Trophoblast cell (in vitro differentiated cells and primary cell): ENCODE measurements at regions not wholly inside any gene's neighbourhood (a gene's known extent, or its start where the extent isn't known, plus 50 kb on each side); places are given as distances from the start of the nearest gene placed in this dataset.

ENCODE experiments used
- DNase-seq, 2 donors: peaks; one replicate each; pipeline ENCODE4 v3.0.0-alpha.2; 2016
- H2AFZ ChIP-seq: 2 replicates; pipeline ENCODE4 v1.6.1; 2013; ENCODE audit warnings: low read length, moderate library complexity, mild to moderate bottlenecking; ENCODE audit not compliant: insufficient read depth, poor library complexity
- H2AK5ac ChIP-seq: 2 replicates; pipeline ENCODE4 v1.6.1; 2013; ENCODE audit warnings: mild to moderate bottlenecking, low read length
- H2BK120ac ChIP-seq: 2 replicates; pipeline ENCODE4 v1.6.1; 2013; ENCODE audit warnings: low read length, mild to moderate bottlenecking, moderate library complexity; ENCODE audit not compliant: insufficient read depth, poor library complexity
- H2BK12ac ChIP-seq: 2 replicates; pipeline ENCODE4 v1.6.1; 2013; ENCODE audit warnings: mild to moderate bottlenecking, low read length, moderate library complexity
- H2BK5ac ChIP-seq: 2 replicates; pipeline ENCODE4 v1.6.1; 2013; ENCODE audit warnings: low read length, low read depth, moderate library complexity, mild to moderate bottlenecking; ENCODE audit not compliant: poor library complexity
- H3K14ac ChIP-seq: 2 replicates; pipeline ENCODE4 v1.6.1; 2013; ENCODE audit warnings: mild to moderate bottlenecking, low read length
- H3K18ac ChIP-seq: 2 replicates; pipeline ENCODE4 v1.6.1; 2013; ENCODE audit warnings: mild to moderate bottlenecking, low read length
- H3K23ac ChIP-seq: 2 replicates; pipeline ENCODE4 v1.6.1; 2013; ENCODE audit warnings: low read length
- H3K27ac ChIP-seq: 2 replicates; pipeline ENCODE4 v1.5.1; 2013; ENCODE audit warnings: low read depth, mild to moderate bottlenecking, inconsistent platforms, low read length, moderate library complexity
- H3K27me3 ChIP-seq: 2 replicates; pipeline ENCODE4 v1.6.1; 2013; ENCODE audit warnings: inconsistent platforms, mild to moderate bottlenecking, low read length, moderate library complexity; ENCODE audit not compliant: insufficient read depth
- H3K36me3 ChIP-seq, 2 experiments: 1 replicate in 1 of 2; 2 replicates in 1 of 2; pipeline ENCODE4 v1.6.1; 2013; ENCODE audit warnings: low read length in 2 of 2, mild to moderate bottlenecking in 2 of 2, moderate library complexity in 1 of 2; ENCODE audit not compliant: insufficient read depth in 2 of 2, control insufficient read depth in 1 of 2
- H3K4ac ChIP-seq: 2 replicates; pipeline ENCODE4 v1.6.1; 2013; ENCODE audit warnings: low read depth, mild to moderate bottlenecking, low read length, moderate library complexity
- H3K4me1 ChIP-seq, 2 experiments: 1 replicate in 1 of 2; 2 replicates in 1 of 2; pipeline ENCODE4 v1.6.1; 2013; ENCODE audit warnings: low read length in 2 of 2, mild to moderate bottlenecking in 2 of 2, moderate library complexity in 1 of 2; ENCODE audit not compliant: insufficient read depth in 2 of 2, control insufficient read depth in 1 of 2
- H3K4me2 ChIP-seq: 2 replicates; pipeline ENCODE4 v1.6.1; 2013; ENCODE audit warnings: inconsistent platforms, mild to moderate bottlenecking, low read length, moderate library complexity
- H3K4me3 ChIP-seq: 2 replicates; pipeline ENCODE4 v1.5.1; 2013; ENCODE audit warnings: mild to moderate bottlenecking, low read depth, low read length, inconsistent platforms
- H3K79me1 ChIP-seq: one replicate; pipeline ENCODE4 v1.6.1; 2013; ENCODE audit warnings: low read length
- H3K79me2 ChIP-seq: 2 replicates; pipeline ENCODE4 v1.6.1; 2013; ENCODE audit warnings: low read length, mild to moderate bottlenecking; ENCODE audit not compliant: control insufficient read depth, insufficient read depth, poor library complexity
- H3K9ac ChIP-seq: 2 replicates; pipeline ENCODE4 v1.6.1; 2013; ENCODE audit warnings: mild to moderate bottlenecking, low read length
- H3K9me3 ChIP-seq: 2 replicates; pipeline ENCODE4 v1.6.1; 2013; ENCODE audit warnings: low read depth, mild to moderate bottlenecking, control low read depth, inconsistent platforms, low read length; ENCODE audit not compliant: insufficient read depth
- H4K12ac ChIP-seq: 2 replicates; pipeline ENCODE4 v1.6.1; 2013; ENCODE audit warnings: low read depth, mild to moderate bottlenecking, low read length, moderate library complexity
- H4K8ac ChIP-seq: 2 replicates; pipeline ENCODE4 v1.6.1; 2013; ENCODE audit warnings: low read depth, mild to moderate bottlenecking, low read length, moderate library complexity
- H4K91ac ChIP-seq: one replicate; pipeline ENCODE4 v1.6.1; 2013; ENCODE audit warnings: low read depth, mild to moderate bottlenecking, low read length, moderate library complexity
- WGBS: extraction: QIAGEN DNeasy Blood & Tissue Kit; methylation state at CpG from one replicate; pipeline ENCODE4 v1.1.7; 2013; ENCODE audit warnings: missing lambda C conversion rate; ENCODE audit not compliant: insufficient read length, insufficient coverage; ENCODE audit errors: extremely low coverage; 5-methylcytosine and 5-hydroxymethylcytosine counted together

- Histone ChIP-seq H2BK120ac (no peak overlapping the region), H3K18ac (no peak overlapping the region), H3K23ac (no peak overlapping the region), H3K79me1 (no peaks in the 10 kb centered on the region), H4K8ac (no peak overlapping the region), H3K9ac (no peak overlapping the region), H3K14ac (no peak overlapping the region), H3K27me3 (peaks cover 2% of the 10 kb centered on the region), H3K4me1 (no peaks in the 10 kb centered on the region), H3K4ac (no peak overlapping the region), H2AFZ (no peak overlapping the region), H3K4me2 (no peak overlapping the region), H3K4me3 (no peak overlapping the region), H2BK5ac (no peak overlapping the region), H3K36me3 (no peaks in the 10 kb centered on the region), H3K9me3 (peaks cover 7% of the 10 kb centered on the region), H2AK5ac (no peak overlapping the region), H2BK12ac (no peak overlapping the region), H4K12ac (no peak overlapping the region), H3K79me2 (no peaks in the 10 kb centered on the region), H4K91ac (no peak overlapping the region), H3K27ac (no peak overlapping the region)
- WGBS: no CpG with 5 or more reads among the region's 2 CpGs
- no peak for DNase-seq
These were observed 105.0 kb upstream of the PPP2R2D start for GRCh38 chr10:131795761-131796160.

DNA sequence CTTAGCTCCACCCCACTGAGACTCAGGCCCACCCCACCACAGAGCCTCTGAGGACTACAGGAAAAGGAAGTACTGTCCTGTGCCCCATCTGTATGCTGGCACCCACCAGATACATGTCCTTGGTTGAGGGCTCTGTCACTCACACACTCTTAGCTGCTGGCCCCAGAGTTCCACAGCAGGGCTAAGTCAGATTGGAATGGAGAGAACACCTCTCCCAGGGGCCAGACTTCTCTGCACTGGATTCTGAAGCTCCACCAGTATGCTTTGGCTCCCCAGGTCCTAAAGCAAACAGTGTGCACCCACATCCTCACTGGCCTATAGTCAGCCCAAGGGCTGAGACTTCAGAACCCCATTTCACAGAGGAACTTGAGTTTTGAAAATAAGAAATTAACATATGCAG is 103.2 kb upstream of the PPP2R2D start:
- H3K4ac ChIP-seq: no peak overlapping the region
- H2BK12ac ChIP-seq: no peak overlapping the region
- no peaks in the 10 kb centered on the region for H3K4me1 ChIP-seq
- H3K18ac ChIP-seq: no peak overlapping the region
- peaks cover 2% of the 10 kb centered on the region for H3K27me3 ChIP-seq
- no peaks in the 10 kb centered on the region for H3K79me2 ChIP-seq
- no peak overlapping the region for H2BK5ac ChIP-seq
- no peak overlapping the region for H4K12ac ChIP-seq
- H3K23ac ChIP-seq: no peak overlapping the region
- no peak overlapping the region for H3K27ac ChIP-seq
- no peak for DNase-seq
- H3K4me2 ChIP-seq: no peak overlapping the region
- H3K36me3 ChIP-seq: no peaks in the 10 kb centered on the region
- H4K91ac ChIP-seq: no peak overlapping the region
- no peak overlapping the region for H4K8ac ChIP-seq
- no peak overlapping the region for H2BK120ac ChIP-seq
- H3K4me3 ChIP-seq: no peak overlapping the region
- H3K79me1 ChIP-seq: no peaks in the 10 kb centered on the region
- H3K14ac ChIP-seq: no peak overlapping the region
- no peak overlapping the region for H2AK5ac ChIP-seq
- peaks cover 7% of the 10 kb centered on the region for H3K9me3 ChIP-seq
- no peak overlapping the region for H3K9ac ChIP-seq
- no peak overlapping the region for H2AFZ ChIP-seq

- H3K36me3 ChIP-seq: no peaks in the 10 kb centered on the region
- WGBS: no CpG with 5 or more reads among the region's 1 CpG
- no peak overlapping the region for H2AK5ac ChIP-seq
- H4K91ac ChIP-seq: no peak overlapping the region
- H2BK12ac ChIP-seq: no peak overlapping the region
- H2BK5ac ChIP-seq: no peak overlapping the region
- no peak overlapping the region for H3K4me3 ChIP-seq
- no peaks in the 10 kb centered on the region for H3K4me1 ChIP-seq
- no peaks in the 10 kb centered on the region for H3K79me2 ChIP-seq
- no peak overlapping the region for H3K27ac ChIP-seq
- H3K9me3 ChIP-seq: peaks cover 9% of the 10 kb centered on the region
- no peak overlapping the region for H4K8ac ChIP-seq
- H2AFZ ChIP-seq: no peak overlapping the region
- no peak for DNase-seq
- H3K79me1 ChIP-seq: no peaks in the 10 kb centered on the region
- no peak overlapping the region for H3K23ac ChIP-seq
- no peak overlapping the region for H2BK120ac ChIP-seq
- H3K4me2 ChIP-seq: no peak overlapping the region
- H4K12ac ChIP-seq: no peak overlapping the region
- no peak overlapping the region for H3K4ac ChIP-seq
- peaks cover 2% of the 10 kb centered on the region for H3K27me3 ChIP-seq
- H3K18ac ChIP-seq: no peak overlapping the region
- H3K9ac ChIP-seq: no peak overlapping the region
- H3K14ac ChIP-seq: no peak overlapping the region
These were observed 101.4 kb upstream of the PPP2R2D start for GRCh38 chr10:131799429-131799828.

DNA sequence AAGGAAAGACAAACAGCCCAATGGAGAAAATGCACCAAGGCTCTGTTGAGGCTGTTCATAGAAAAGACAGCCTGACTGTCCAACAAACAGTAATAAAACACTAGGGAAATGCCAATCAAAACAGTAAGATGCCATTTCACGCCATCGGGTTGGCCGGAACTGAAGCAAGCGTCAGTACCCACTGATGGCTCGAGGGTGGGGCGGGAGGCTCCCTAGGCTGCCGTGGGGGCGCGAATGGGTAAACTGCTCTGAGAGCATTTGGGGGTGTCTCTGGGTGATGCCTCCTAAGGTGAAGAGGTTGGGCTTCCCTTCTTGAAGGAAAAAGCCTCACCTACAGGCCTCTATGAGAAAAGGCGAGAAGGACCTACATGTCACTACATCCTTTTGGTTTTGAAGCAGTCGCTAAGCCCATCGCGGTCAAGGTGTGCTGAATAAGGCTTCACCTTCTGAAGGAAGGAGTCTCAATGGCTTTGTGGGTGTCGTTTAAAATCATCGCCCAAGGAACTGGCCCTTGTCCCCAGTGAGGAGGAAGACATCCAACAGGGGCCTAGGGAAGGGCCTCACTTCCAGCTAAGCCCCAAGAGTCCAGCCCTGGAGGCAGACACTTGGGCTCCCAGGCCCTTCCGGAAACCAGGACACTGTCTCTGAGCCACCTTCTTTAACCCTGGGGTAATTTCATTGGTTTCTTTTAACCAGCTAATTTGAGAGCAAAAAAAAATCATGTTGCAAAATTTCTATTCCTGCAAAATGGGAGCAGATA is 98.5 kb upstream of the PPP2R2D start:
- no peak for DNase-seq

More for the DNA sequence above, 98.5 kb upstream of the PPP2R2D start:
- Histone ChIP-seq H2BK5ac (no peak overlapping the region), H4K8ac (no peak overlapping the region), H3K27ac (no peak overlapping the region), H2AK5ac (no peak overlapping the region), H3K36me3 (no peaks in the 10 kb centered on the region), H4K91ac (no peak overlapping the region), H3K27me3 (peaks cover 2% of the 10 kb centered on the region), H3K18ac (no peak overlapping the region), H3K4me1 (peaks cover 0 to 4% of the 10 kb centered on the region in 2 experiments), H4K12ac (no peak overlapping the region), H3K23ac (no peak overlapping the region), H3K9me3 (peaks cover 11% of the 10 kb centered on the region), H2BK12ac (no peak overlapping the region), H3K9ac (no peak overlapping the region), H3K79me1 (no peaks in the 10 kb centered on the region), H3K14ac (no peak overlapping the region), H3K4me3 (no peak overlapping the region), H2BK120ac (no peak overlapping the region), H3K4me2 (no peak overlapping the region), H3K79me2 (peaks cover 3% of the 10 kb centered on the region), H3K4ac (no peak overlapping the region), H2AFZ (no peak overlapping the region)
- WGBS: no CpG with 5 or more reads among the region's 16 CpGs
